GM10248 (cell line): ENCODE measurements at regions not wholly inside any gene's neighbourhood (a gene's known extent, or its start where the extent isn't known, plus 50 kb on each side); places are given as distances from the start of the nearest gene placed in this dataset.

Experiments used
- CTCF ChIA-PET: fragments of 300-600 bp; sonication (Branson Sonifier 250); formaldehyde crosslinking; extraction: SDS; loops from one replicate; lab custom pipeline; 2021; ENCODE audit warnings: antibody characterized with exemption; lab: Yijun Ruan, JAX
- POLR2A ChIA-PET: fragments of 350-650 bp; sonication (Branson Sonifier 250); formaldehyde crosslinking; extraction: SDS; loops from one replicate; lab custom pipeline; 2020; ENCODE audit warnings: antibody characterized with exemption; lab: Yijun Ruan, JAX
- DNase-seq: peaks from one replicate; pipeline ENCODE4 v3.0.0; 2012; ENCODE audit errors: extremely low spot score
- CTCF ChIP-seq: IDR thresholded peaks from 2 replicates; pipeline ENCODE4 v1.5.1; 2012; ENCODE audit warnings: mild to moderate bottlenecking, low read depth; ENCODE audit errors: extremely low read depth, missing control alignments, control extremely low read depth

- CTCF ChIA-PET = interaction anchor here (0.9 to 1.9 kb wide), 3 partner anchors 10 to 377 kb away, joined by 3 to 9 read pairs (median 5); no protein-coding TSS in a partner anchor
- POLR2A ChIA-PET = no interaction called here
- DNase-seq = no peak
- no peak for TF ChIP-seq CTCF
These were observed 103.5 kb upstream of the IRF2BP2 start for GRCh38 chr1:234713440-234713839.

- no peak for DNase-seq
- POLR2A ChIA-PET = no interaction called here
- CTCF ChIA-PET = interaction anchor here (0.8 to 1.9 kb wide), 6 partner anchors 9 to 378 kb away, joined by 3 to 9 read pairs (median 4); no protein-coding TSS in a partner anchor
- TF ChIP-seq CTCF = no peak
These were observed 102.9 kb upstream of the IRF2BP2 start for GRCh38 chr1:234712891-234713305.

GRCh38 chr1:234710936-234711724 is 101.2 kb upstream of the IRF2BP2 start:
- POLR2A ChIA-PET = no interaction called here
- no peak for TF ChIP-seq CTCF
- CTCF ChIA-PET = interaction anchor here (0.9 to 1.5 kb wide), 5 partner anchors 8 to 16 kb away, joined by 3 to 5 read pairs (median 4); no protein-coding TSS in a partner anchor
- DNase-seq = no peak

- no peak for TF ChIP-seq CTCF
- POLR2A ChIA-PET = no interaction called here
- CTCF ChIA-PET = interaction anchor here (0.9 to 1.5 kb wide), 2 partner anchors 9 to 10 kb away, joined by 4 to 5 read pairs; no protein-coding TSS in a partner anchor
- DNase-seq = no peak
These were observed 100.4 kb upstream of the IRF2BP2 start for GRCh38 chr1:234710381-234710780.

- ChIA-PET CTCF (interaction anchor here (1.5 kb wide), 1 partner anchor 11 kb away, joined by 5 read pairs; no protein-coding TSS in a partner anchor), POLR2A (no interaction called here)
- DNase-seq = no peak
- no peak for TF ChIP-seq CTCF
These were observed 99.7 kb upstream of the IRF2BP2 start for GRCh38 chr1:234709473-234710228.

GRCh38 chr1:234708700-234709395 is 98.9 kb upstream of the IRF2BP2 start:
- POLR2A ChIA-PET = no interaction called here
- DNase-seq = no peak
- CTCF ChIA-PET = no interaction called here
- TF ChIP-seq CTCF = no peak
